ENCODE measurements at regions not wholly inside any gene's neighbourhood (a gene's known extent, or its start where the extent isn't known, plus 50 kb on each side); places are given as distances from the start of the nearest gene placed in this dataset.

GRCh38 chr4:55183926-55184599 is 58.7 kb upstream of the KDR start:
- TF ChIP-seq, protein P1, sequence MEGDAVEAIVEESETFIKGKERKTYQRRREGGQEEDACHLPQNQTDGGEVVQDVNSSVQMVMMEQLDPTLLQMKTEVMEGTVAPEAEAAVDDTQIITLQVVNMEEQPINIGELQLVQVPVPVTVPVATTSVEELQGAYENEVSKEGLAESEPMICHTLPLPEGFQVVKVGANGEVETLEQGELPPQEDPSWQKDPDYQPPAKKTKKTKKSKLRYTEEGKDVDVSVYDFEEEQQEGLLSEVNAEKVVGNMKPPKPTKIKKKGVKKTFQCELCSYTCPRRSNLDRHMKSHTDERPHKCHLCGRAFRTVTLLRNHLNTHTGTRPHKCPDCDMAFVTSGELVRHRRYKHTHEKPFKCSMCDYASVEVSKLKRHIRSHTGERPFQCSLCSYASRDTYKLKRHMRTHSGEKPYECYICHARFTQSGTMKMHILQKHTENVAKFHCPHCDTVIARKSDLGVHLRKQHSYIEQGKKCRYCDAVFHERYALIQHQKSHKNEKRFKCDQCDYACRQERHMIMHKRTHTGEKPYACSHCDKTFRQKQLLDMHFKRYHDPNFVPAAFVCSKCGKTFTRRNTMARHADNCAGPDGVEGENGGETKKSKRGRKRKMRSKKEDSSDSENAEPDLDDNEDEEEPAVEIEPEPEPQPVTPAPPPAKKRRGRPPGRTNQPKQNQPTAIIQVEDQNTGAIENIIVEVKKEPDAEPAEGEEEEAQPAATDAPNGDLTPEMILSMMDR (IDR thresholded peaks at IDR 0.05) = no peak
- no peak for TF ChIP-seq POLR2A (IDR thresholded peaks at IDR 0.05)
